WTC11 (cell line): ENCODE measurements at regions not wholly inside any gene's neighbourhood (a gene's known extent, or its start where the extent isn't known, plus 50 kb on each side); places are given as distances from the start of the nearest gene placed in this dataset.

Source experiments
- ATAC-seq: fragments of 200-7000 bp; cut with Tn5 transposase; 2 replicates; pipeline ENCODE4 v1.10.0; 2021; ENCODE audit warnings: mild to moderate bottlenecking, moderate library complexity
- CTCF ChIA-PET: fragments of 300-600 bp; sonication (Branson Sonifier 250); formaldehyde crosslinking; loops from one replicate; lab custom pipeline; 2021; ENCODE audit warnings: antibody characterized with exemption; lab: Charles Lee
- POLR2A ChIA-PET: fragments of 350-600 bp; sonication (Branson Sonifier 250); formaldehyde crosslinking; loops from one replicate; lab custom pipeline; 2021; ENCODE audit warnings: antibody characterized with exemption; lab: Charles Lee
- DNase-seq: peaks from one replicate; pipeline ENCODE4 v3.0.0; 2021; ENCODE audit warnings: low spot score
- H3K27ac Mint-ChIP-seq: 2 replicates; pipeline ENCODE4 v1.8.0; 2021; ENCODE audit warnings: mixed read lengths
- H3K27me3 Mint-ChIP-seq: 2 replicates; pipeline ENCODE4 v1.8.0; 2021; ENCODE audit warnings: low read depth, mild to moderate bottlenecking, moderate library complexity, mixed read lengths
- H3K36me3 Mint-ChIP-seq: 2 replicates; pipeline ENCODE4 v1.8.0; 2021; ENCODE audit warnings: mixed read lengths
- H3K4me1 Mint-ChIP-seq: 2 replicates; pipeline ENCODE4 v1.8.0; 2022; ENCODE audit warnings: mixed read lengths
- H3K4me3 Mint-ChIP-seq: 2 replicates; pipeline ENCODE4 v1.8.0; 2021; ENCODE audit warnings: mild to moderate bottlenecking, moderate library complexity, mixed read lengths
- H3K9me3 Mint-ChIP-seq: 2 replicates; pipeline ENCODE4 v1.8.0; 2021; ENCODE audit warnings: mixed read lengths
- FOXJ3 ChIP-seq: sonication (generic); formaldehyde crosslinking; IDR thresholded peaks from 2 replicates; pipeline ENCODE4 v1.9.0; 2021; ENCODE audit warnings: missing genetic modification reagents, mild to moderate bottlenecking, borderline replicate concordance
- MYBL2 ChIP-seq: sonication (generic); formaldehyde crosslinking; IDR thresholded peaks from 2 replicates; pipeline ENCODE4 v1.8.1; 2023; ENCODE audit warnings: mild to moderate bottlenecking, moderate library complexity, missing genetic modification reagents
- NFYB ChIP-seq: sonication (generic); formaldehyde crosslinking; conservative IDR thresholded peaks from 2 replicates; pipeline ENCODE4 v1.8.0; 2022; ENCODE audit warnings: low read depth, missing genetic modification reagents
- PRRX2 ChIP-seq: fragments of 250-450 bp; sonication (Bioruptor Pico); IDR thresholded peaks from 2 replicates; pipeline ENCODE4 v1.8.0; 2021; ENCODE audit warnings: mild to moderate bottlenecking
- RORB ChIP-seq: fragments of 250-450 bp; sonication (Bioruptor Pico); IDR thresholded peaks from 2 replicates; pipeline ENCODE4 v1.9.0; 2021; ENCODE audit warnings: mild to moderate bottlenecking
- SP1 ChIP-seq: sonication (generic); formaldehyde crosslinking; conservative IDR thresholded peaks from 2 replicates; pipeline ENCODE4 v1.8.1; 2022; ENCODE audit warnings: missing genetic modification reagents
- TEAD1 ChIP-seq: sonication (generic); formaldehyde crosslinking; IDR thresholded peaks from 2 replicates; pipeline ENCODE4 v1.8.0; 2022; ENCODE audit warnings: mild to moderate bottlenecking, missing genetic modification reagents
- ZNF121 ChIP-seq: sonication (generic); formaldehyde crosslinking; IDR thresholded peaks from 2 replicates; pipeline ENCODE4 v1.8.0; 2023; ENCODE audit warnings: missing genetic modification reagents
- ZNF263 ChIP-seq: sonication (generic); formaldehyde crosslinking; IDR thresholded peaks from 2 replicates; pipeline ENCODE4 v1.8.1; 2022; ENCODE audit warnings: low read depth, mild to moderate bottlenecking, moderate library complexity, missing genetic modification reagents
- TF ChIP-seq, protein P1 (sequence below): sonication (generic); formaldehyde crosslinking; IDR thresholded peaks from 2 replicates; pipeline ENCODE4 v1.8.1; 2023; ENCODE audit warnings: mild to moderate bottlenecking, missing genetic modification reagents, moderate library complexity
- TF ChIP-seq, protein P2 (sequence below): sonication (generic); formaldehyde crosslinking; IDR thresholded peaks from 2 replicates; pipeline ENCODE4 v1.8.1; 2022; ENCODE audit warnings: mild to moderate bottlenecking, missing genetic modification reagents, moderate library complexity, borderline replicate concordance
- TF ChIP-seq, protein P3 (sequence below): sonication (generic); formaldehyde crosslinking; IDR thresholded peaks from 2 replicates; pipeline ENCODE4 v1.8.1; 2023; ENCODE audit warnings: mild to moderate bottlenecking, missing genetic modification reagents, moderate library complexity
- TF ChIP-seq, protein P4 (sequence below): fragments of 250-450 bp; sonication (Bioruptor Pico); IDR thresholded peaks from 2 replicates; pipeline ENCODE4 v1.8.0; 2021; ENCODE audit warnings: mild to moderate bottlenecking
- TF ChIP-seq, protein P5 (sequence below): sonication (generic); formaldehyde crosslinking; IDR thresholded peaks from 2 replicates; pipeline ENCODE4 v1.8.1; 2022; ENCODE audit warnings: mild to moderate bottlenecking, moderate library complexity, missing genetic modification reagents
- TF ChIP-seq, protein P6 (sequence below): sonication (generic); formaldehyde crosslinking; conservative IDR thresholded peaks from 2 replicates; pipeline ENCODE4 v1.8.1; 2023; ENCODE audit warnings: mild to moderate bottlenecking, low read depth, missing genetic modification reagents, moderate library complexity
- TF ChIP-seq, protein P7 (sequence below): sonication (generic); formaldehyde crosslinking; IDR thresholded peaks from 2 replicates; pipeline ENCODE4 v1.8.0; 2022; ENCODE audit warnings: mild to moderate bottlenecking, missing genetic modification reagents
- TF ChIP-seq, protein P8 (sequence below): sonication (generic); formaldehyde crosslinking; IDR thresholded peaks from 2 replicates; pipeline ENCODE4 v1.8.0; 2023; ENCODE audit warnings: missing genetic modification reagents, mild to moderate bottlenecking, borderline replicate concordance
- TF ChIP-seq, protein P9 (sequence below): fragments of 250-450 bp; sonication (Bioruptor Pico); IDR thresholded peaks from 2 replicates; pipeline ENCODE4 v1.9.0; 2021; ENCODE audit warnings: mild to moderate bottlenecking, borderline replicate concordance

DNA sequence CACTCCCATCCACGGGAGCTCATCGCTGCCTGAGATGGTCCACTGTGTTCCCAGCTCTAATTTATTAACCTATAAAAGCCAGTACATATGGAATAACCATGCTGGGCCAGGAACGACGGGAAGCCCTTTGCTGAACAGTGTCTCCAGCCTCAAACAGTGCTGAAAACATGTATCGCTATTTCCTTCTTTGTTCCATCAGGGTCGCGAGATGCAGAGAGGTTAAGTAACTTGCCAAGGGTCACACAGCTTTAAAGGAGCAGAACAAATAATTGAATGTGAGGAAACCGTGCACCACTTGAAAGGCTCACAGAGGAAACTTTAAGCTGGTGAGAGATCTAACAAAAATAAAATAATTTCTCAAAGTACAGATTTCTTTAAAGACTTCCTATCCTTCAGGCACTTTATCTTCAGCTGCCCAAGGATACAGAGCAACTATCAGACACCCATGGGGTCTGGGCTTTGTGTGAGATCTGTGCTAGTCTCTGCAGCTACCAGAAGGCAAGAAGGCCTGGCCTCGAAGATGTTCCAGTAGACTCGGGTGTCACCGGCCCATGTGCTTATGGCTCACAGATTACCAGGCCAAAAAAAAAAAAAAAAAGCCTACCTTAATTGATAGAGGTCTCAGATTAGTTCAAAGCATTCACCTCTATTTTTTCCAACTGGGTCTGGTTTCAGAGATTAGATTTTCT is 207.8 kb upstream of the FOXF1 start:
- no peak overlapping the region for H3K4me3 Mint-ChIP-seq
- no peak for DNase-seq
- H3K4me1 Mint-ChIP-seq = peaks cover 39% of the 10 kb centered on the region
- ChIA-PET POLR2A (no interaction called here), CTCF (interaction anchor here (1.2 kb wide), 1 partner anchor 50 kb away, joined by 6 read pairs; no protein-coding TSS in a partner anchor)
- no peak overlapping the region for H3K27ac Mint-ChIP-seq
- ATAC-seq = no peak
- H3K27me3 Mint-ChIP-seq = peaks cover 26% of the 10 kb centered on the region
- H3K9me3 Mint-ChIP-seq = no peaks in the 10 kb centered on the region
- no peaks in the 10 kb centered on the region for H3K36me3 Mint-ChIP-seq
- TF ChIP-seq TEAD1 (CRISPR knock-in tag) (no peak), NFYB (no peak), FOXJ3 (CRISPR knock-in tag) (no peak), PRRX2 (CRISPR knock-in tag) (no peak), ZNF263 (CRISPR knock-in tag) (no peak), MYBL2 (CRISPR knock-in tag) (no peak), ZNF121 (no peak), RORB (CRISPR knock-in tag) (no peak), SP1 (CRISPR knock-in tag) (no peak)
- TF ChIP-seq, protein P1, sequence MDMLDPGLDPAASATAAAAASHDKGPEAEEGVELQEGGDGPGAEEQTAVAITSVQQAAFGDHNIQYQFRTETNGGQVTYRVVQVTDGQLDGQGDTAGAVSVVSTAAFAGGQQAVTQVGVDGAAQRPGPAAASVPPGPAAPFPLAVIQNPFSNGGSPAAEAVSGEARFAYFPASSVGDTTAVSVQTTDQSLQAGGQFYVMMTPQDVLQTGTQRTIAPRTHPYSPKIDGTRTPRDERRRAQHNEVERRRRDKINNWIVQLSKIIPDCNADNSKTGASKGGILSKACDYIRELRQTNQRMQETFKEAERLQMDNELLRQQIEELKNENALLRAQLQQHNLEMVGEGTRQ = no peak
- TF ChIP-seq, protein P2, sequence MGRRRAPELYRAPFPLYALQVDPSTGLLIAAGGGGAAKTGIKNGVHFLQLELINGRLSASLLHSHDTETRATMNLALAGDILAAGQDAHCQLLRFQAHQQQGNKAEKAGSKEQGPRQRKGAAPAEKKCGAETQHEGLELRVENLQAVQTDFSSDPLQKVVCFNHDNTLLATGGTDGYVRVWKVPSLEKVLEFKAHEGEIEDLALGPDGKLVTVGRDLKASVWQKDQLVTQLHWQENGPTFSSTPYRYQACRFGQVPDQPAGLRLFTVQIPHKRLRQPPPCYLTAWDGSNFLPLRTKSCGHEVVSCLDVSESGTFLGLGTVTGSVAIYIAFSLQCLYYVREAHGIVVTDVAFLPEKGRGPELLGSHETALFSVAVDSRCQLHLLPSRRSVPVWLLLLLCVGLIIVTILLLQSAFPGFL = no peak
- TF ChIP-seq, protein P3, sequence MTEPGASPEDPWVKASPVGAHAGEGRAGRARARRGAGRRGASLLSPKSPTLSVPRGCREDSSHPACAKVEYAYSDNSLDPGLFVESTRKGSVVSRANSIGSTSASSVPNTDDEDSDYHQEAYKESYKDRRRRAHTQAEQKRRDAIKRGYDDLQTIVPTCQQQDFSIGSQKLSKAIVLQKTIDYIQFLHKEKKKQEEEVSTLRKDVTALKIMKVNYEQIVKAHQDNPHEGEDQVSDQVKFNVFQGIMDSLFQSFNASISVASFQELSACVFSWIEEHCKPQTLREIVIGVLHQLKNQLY (CRISPR knock-in tag) = no peak
- TF ChIP-seq, protein P4, sequence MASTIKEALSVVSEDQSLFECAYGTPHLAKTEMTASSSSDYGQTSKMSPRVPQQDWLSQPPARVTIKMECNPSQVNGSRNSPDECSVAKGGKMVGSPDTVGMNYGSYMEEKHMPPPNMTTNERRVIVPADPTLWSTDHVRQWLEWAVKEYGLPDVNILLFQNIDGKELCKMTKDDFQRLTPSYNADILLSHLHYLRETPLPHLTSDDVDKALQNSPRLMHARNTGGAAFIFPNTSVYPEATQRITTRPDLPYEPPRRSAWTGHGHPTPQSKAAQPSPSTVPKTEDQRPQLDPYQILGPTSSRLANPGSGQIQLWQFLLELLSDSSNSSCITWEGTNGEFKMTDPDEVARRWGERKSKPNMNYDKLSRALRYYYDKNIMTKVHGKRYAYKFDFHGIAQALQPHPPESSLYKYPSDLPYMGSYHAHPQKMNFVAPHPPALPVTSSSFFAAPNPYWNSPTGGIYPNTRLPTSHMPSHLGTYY = no peak
- TF ChIP-seq, protein P5, sequence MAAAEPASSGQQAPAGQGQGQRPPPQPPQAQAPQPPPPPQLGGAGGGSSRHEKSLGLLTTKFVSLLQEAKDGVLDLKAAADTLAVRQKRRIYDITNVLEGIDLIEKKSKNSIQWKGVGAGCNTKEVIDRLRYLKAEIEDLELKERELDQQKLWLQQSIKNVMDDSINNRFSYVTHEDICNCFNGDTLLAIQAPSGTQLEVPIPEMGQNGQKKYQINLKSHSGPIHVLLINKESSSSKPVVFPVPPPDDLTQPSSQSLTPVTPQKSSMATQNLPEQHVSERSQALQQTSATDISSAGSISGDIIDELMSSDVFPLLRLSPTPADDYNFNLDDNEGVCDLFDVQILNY = no peak
- TF ChIP-seq, protein P6, sequence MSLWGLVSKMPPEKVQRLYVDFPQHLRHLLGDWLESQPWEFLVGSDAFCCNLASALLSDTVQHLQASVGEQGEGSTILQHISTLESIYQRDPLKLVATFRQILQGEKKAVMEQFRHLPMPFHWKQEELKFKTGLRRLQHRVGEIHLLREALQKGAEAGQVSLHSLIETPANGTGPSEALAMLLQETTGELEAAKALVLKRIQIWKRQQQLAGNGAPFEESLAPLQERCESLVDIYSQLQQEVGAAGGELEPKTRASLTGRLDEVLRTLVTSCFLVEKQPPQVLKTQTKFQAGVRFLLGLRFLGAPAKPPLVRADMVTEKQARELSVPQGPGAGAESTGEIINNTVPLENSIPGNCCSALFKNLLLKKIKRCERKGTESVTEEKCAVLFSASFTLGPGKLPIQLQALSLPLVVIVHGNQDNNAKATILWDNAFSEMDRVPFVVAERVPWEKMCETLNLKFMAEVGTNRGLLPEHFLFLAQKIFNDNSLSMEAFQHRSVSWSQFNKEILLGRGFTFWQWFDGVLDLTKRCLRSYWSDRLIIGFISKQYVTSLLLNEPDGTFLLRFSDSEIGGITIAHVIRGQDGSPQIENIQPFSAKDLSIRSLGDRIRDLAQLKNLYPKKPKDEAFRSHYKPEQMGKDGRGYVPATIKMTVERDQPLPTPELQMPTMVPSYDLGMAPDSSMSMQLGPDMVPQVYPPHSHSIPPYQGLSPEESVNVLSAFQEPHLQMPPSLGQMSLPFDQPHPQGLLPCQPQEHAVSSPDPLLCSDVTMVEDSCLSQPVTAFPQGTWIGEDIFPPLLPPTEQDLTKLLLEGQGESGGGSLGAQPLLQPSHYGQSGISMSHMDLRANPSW (CRISPR knock-in tag) = no peak
- TF ChIP-seq, protein P7, sequence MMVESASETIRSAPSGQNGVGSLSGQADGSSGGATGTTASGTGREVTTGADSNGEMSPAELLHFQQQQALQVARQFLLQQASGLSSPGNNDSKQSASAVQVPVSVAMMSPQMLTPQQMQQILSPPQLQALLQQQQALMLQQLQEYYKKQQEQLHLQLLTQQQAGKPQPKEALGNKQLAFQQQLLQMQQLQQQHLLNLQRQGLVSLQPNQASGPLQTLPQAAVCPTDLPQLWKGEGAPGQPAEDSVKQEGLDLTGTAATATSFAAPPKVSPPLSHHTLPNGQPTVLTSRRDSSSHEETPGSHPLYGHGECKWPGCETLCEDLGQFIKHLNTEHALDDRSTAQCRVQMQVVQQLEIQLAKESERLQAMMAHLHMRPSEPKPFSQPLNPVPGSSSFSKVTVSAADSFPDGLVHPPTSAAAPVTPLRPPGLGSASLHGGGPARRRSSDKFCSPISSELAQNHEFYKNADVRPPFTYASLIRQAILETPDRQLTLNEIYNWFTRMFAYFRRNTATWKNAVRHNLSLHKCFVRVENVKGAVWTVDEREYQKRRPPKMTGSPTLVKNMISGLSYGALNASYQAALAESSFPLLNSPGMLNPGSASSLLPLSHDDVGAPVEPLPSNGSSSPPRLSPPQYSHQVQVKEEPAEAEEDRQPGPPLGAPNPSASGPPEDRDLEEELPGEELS (CRISPR knock-in tag) = no peak
- TF ChIP-seq, protein P8, sequence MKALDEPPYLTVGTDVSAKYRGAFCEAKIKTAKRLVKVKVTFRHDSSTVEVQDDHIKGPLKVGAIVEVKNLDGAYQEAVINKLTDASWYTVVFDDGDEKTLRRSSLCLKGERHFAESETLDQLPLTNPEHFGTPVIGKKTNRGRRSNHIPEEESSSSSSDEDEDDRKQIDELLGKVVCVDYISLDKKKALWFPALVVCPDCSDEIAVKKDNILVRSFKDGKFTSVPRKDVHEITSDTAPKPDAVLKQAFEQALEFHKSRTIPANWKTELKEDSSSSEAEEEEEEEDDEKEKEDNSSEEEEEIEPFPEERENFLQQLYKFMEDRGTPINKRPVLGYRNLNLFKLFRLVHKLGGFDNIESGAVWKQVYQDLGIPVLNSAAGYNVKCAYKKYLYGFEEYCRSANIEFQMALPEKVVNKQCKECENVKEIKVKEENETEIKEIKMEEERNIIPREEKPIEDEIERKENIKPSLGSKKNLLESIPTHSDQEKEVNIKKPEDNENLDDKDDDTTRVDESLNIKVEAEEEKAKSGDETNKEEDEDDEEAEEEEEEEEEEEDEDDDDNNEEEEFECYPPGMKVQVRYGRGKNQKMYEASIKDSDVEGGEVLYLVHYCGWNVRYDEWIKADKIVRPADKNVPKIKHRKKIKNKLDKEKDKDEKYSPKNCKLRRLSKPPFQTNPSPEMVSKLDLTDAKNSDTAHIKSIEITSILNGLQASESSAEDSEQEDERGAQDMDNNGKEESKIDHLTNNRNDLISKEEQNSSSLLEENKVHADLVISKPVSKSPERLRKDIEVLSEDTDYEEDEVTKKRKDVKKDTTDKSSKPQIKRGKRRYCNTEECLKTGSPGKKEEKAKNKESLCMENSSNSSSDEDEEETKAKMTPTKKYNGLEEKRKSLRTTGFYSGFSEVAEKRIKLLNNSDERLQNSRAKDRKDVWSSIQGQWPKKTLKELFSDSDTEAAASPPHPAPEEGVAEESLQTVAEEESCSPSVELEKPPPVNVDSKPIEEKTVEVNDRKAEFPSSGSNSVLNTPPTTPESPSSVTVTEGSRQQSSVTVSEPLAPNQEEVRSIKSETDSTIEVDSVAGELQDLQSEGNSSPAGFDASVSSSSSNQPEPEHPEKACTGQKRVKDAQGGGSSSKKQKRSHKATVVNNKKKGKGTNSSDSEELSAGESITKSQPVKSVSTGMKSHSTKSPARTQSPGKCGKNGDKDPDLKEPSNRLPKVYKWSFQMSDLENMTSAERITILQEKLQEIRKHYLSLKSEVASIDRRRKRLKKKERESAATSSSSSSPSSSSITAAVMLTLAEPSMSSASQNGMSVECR (CRISPR knock-in tag) = no peak
- TF ChIP-seq, protein P9, sequence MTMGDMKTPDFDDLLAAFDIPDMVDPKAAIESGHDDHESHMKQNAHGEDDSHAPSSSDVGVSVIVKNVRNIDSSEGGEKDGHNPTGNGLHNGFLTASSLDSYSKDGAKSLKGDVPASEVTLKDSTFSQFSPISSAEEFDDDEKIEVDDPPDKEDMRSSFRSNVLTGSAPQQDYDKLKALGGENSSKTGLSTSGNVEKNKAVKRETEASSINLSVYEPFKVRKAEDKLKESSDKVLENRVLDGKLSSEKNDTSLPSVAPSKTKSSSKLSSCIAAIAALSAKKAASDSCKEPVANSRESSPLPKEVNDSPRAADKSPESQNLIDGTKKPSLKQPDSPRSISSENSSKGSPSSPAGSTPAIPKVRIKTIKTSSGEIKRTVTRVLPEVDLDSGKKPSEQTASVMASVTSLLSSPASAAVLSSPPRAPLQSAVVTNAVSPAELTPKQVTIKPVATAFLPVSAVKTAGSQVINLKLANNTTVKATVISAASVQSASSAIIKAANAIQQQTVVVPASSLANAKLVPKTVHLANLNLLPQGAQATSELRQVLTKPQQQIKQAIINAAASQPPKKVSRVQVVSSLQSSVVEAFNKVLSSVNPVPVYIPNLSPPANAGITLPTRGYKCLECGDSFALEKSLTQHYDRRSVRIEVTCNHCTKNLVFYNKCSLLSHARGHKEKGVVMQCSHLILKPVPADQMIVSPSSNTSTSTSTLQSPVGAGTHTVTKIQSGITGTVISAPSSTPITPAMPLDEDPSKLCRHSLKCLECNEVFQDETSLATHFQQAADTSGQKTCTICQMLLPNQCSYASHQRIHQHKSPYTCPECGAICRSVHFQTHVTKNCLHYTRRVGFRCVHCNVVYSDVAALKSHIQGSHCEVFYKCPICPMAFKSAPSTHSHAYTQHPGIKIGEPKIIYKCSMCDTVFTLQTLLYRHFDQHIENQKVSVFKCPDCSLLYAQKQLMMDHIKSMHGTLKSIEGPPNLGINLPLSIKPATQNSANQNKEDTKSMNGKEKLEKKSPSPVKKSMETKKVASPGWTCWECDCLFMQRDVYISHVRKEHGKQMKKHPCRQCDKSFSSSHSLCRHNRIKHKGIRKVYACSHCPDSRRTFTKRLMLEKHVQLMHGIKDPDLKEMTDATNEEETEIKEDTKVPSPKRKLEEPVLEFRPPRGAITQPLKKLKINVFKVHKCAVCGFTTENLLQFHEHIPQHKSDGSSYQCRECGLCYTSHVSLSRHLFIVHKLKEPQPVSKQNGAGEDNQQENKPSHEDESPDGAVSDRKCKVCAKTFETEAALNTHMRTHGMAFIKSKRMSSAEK (CRISPR knock-in tag) = no peak
